Lung (tissue), 11 donors: ENCODE measurements at regions not wholly inside any gene's neighbourhood (a gene's known extent, or its start where the extent isn't known, plus 50 kb on each side); places are given as distances from the start of the nearest gene placed in this dataset.
"Not testable (repeated sequence)": the region's sequence is repeated elsewhere in the genome, so short reads cannot be mapped to it uniquely, and the experiment has no call there.

Experiments
- ATAC-seq: fragments of 200-7000 bp; cut with Tn5 transposase; one replicate; pipeline ENCODE4 v1.9.1; 2020; ENCODE audit warnings: moderate number of reproducible peaks; ENCODE audit not compliant: insufficient read depth, low FRiP score
- DNase-seq, 3 donors: peaks; one replicate each; pipeline ENCODE4 v3.0.0-alpha.2; 2013 to 2017
- H3K27ac ChIP-seq, 2 donors: one replicate each; pipeline ENCODE4 v1.5.1; 2013; ENCODE audit warnings: mild to moderate bottlenecking in 2 of 2, moderate library complexity in 2 of 2, control low read depth in 1 of 2, inconsistent platforms in 1 of 2, low read depth in 1 of 2, low read length in 1 of 2
- H3K27me3 ChIP-seq, 3 donors: one replicate each; pipeline ENCODE4 v1.5.1; 2013; ENCODE audit warnings: low read length in 2 of 3; ENCODE audit not compliant: control insufficient read depth in 3 of 3, insufficient read depth in 3 of 3
- H3K36me3 ChIP-seq, 4 donors: one replicate each; pipeline ENCODE4 v1.5.1; 2013; ENCODE audit warnings: low read length in 4 of 4, mild to moderate bottlenecking in 1 of 4, moderate library complexity in 1 of 4; ENCODE audit not compliant: control insufficient read depth in 4 of 4, insufficient read depth in 4 of 4
- H3K4me1 ChIP-seq, 5 donors: one replicate each; pipeline ENCODE4 v1.5.1; 2013; ENCODE audit warnings: low read length in 5 of 5, mild to moderate bottlenecking in 2 of 5, moderate library complexity in 1 of 5; ENCODE audit not compliant: control insufficient read depth in 5 of 5, insufficient read depth in 5 of 5
- H3K4me3 ChIP-seq: one replicate; pipeline ENCODE4 v1.5.1; 2013; ENCODE audit warnings: mild to moderate bottlenecking, control low read depth, moderate library complexity
- H3K9ac ChIP-seq, 2 donors: one replicate each; pipeline ENCODE4 v1.5.1; 2013; ENCODE audit warnings: low read length in 2 of 2, control low read depth in 1 of 2; ENCODE audit not compliant: insufficient read depth in 1 of 2
- H3K9me3 ChIP-seq, 4 donors: one replicate each; pipeline ENCODE4 v1.5.1; 2013; ENCODE audit warnings: low read length in 3 of 4, mild to moderate bottlenecking in 1 of 4, moderate library complexity in 1 of 4; ENCODE audit not compliant: control insufficient read depth in 4 of 4, insufficient read depth in 3 of 4
- CTCF ChIP-seq: IDR thresholded peaks from 2 replicates; pipeline ENCODE4 v1.5.1; 2012; ENCODE audit warnings: mild to moderate bottlenecking; ENCODE audit errors: control extremely low read depth, extremely low read depth
- WGBS, 2 donors: extraction: QIAGEN DNeasy Blood & Tissue Kit; methylation state at CpG; one replicate each; pipeline ENCODE4 v1.1.7; 2013; 5-methylcytosine and 5-hydroxymethylcytosine counted together
- donor health status: control.
- donor health status: control.
- donor health status: Bipolar disorder and iron deficiency.
- donor health status: healthy.
- donor health status: DM: yes; HTN: yes; CAD: no.

GRCh38 chr5:36393656-36394428 lies 92.1 kb upstream of the RANBP3L start:
- 88 to 99% methylated on average over 4 of the region's 4 CpGs for WGBS, 2 donors
- DNase-seq (no peak), ATAC-seq (no peak)
- Histone ChIP-seq H3K4me3 (no peak overlapping the region), H3K4me1 (peaks cover 0 to 28% (median 7%) of the 10 kb centered on the region in 5 donors), H3K27me3 (no peaks in the 10 kb centered on the region), H3K27ac (no peak overlapping the region), H3K9me3 (no peaks in the 10 kb centered on the region), H3K9ac (no peak overlapping the region), H3K36me3 (no peaks in the 10 kb centered on the region)
- TF ChIP-seq CTCF = no peak

- Histone ChIP-seq H3K4me3 (no peak overlapping the region), H3K4me1 (peaks cover 0 to 28% (median 3%) of the 10 kb centered on the region in 5 donors), H3K9ac (no peak overlapping the region), H3K9me3 (no peaks in the 10 kb centered on the region), H3K27ac (no peak overlapping the region), H3K36me3 (no peaks in the 10 kb centered on the region), H3K27me3 (no peaks in the 10 kb centered on the region)
- TF ChIP-seq CTCF = no peak
- no peak for DNase-seq
- no peak for ATAC-seq
- WGBS, 2 donors = 94 to 99% methylated on average over 4 of the region's 4 CpGs
These were observed 93.6 kb upstream of the RANBP3L start for GRCh38 chr5:36395260-36395659.

GRCh38 chr5:36395947-36396346 lies 94.2 kb upstream of the RANBP3L start:
- H3K4me1 ChIP-seq = peaks cover 0 to 23% (median 3%) of the 10 kb centered on the region in 5 donors
- H3K27me3 ChIP-seq, H3K4me3 ChIP-seq, DNase-seq, H3K27ac ChIP-seq, H3K9me3 ChIP-seq, ATAC-seq, H3K36me3 ChIP-seq, H3K9ac ChIP-seq: not testable (repeated sequence)
- WGBS, 2 donors = 77 to 83% methylated on average over 12 of the region's 12 CpGs

- peak in 2 of 3 donors; percentile 39 to 43 for DNase-seq
- no peaks in the 10 kb centered on the region for H3K9me3 ChIP-seq
- no peak for ATAC-seq
These were observed 94.9 kb upstream of the RANBP3L start for GRCh38 chr5:36396640-36397039.

More at GRCh38 chr5:36396640-36397039, 94.9 kb upstream of the RANBP3L start:
- WGBS, 2 donors = 42 to 58% methylated on average over 3 of the region's 3 CpGs
- Histone ChIP-seq H3K9ac (no peak overlapping the region), H3K36me3 (no peaks in the 10 kb centered on the region), H3K4me1 (peaks cover 0 to 16% (median 3%) of the 10 kb centered on the region in 5 donors), H3K27me3 (no peaks in the 10 kb centered on the region), H3K27ac (no peak overlapping the region), H3K4me3 (no peak overlapping the region)
- no peak for TF ChIP-seq CTCF
